GM21528 (cell line): ENCODE measurements at regions not wholly inside any gene's neighbourhood (a gene's known extent, or its start where the extent isn't known, plus 50 kb on each side); places are given as distances from the start of the nearest gene placed in this dataset.

Experiments
- ATAC-seq: cut with Tn5 transposase; IDR thresholded peaks from one replicate; pipeline ENCODE4 v1.9.1; 2021; ENCODE audit warnings: mild to moderate bottlenecking, moderate library complexity; ENCODE audit not compliant: unreplicated experiment, low FRiP score

DNA sequence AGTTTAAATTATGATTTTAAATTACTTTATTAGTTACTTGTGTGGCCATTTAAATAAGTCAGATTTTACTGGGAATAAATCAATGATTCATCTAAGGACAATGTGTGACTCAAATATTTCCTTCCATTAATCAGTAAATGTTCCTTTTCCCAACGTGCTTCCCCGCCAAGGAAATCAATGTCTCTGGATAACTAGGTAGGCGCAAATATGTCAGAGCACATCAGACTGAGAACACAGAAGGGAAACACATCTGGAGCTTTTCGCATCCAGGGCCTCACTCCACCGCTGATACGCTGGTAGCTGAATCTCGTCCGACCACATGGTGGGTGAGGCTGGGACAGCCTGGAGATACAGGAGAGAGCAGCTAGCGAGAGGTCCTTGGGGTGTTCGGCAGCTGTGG lies 56.4 kb upstream of the RPS6KA2 start:
- no peak for ATAC-seq

DNA sequence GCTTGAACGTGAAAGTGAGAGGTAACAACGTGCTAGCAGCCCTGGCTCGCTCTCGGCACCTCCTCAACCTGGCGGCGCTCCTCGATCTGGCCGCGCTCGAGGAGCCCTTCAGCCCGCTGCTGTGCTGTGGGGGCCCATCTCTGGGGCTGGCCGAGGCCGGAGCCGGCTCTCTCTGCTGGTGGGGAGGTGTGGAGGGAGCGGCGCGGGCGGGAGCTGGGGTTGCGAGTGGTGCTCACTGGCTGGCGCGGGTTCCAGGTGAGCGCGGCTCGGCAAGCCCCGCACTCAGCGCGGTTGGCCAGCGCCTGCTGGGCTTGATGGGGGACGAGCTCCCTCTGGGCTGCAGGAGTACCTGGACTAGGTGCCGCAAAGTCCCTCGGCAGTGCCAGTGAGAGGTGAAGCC lies 52.5 kb upstream of the RPS6KA2 start:
- ATAC-seq, result no peak

DNA sequence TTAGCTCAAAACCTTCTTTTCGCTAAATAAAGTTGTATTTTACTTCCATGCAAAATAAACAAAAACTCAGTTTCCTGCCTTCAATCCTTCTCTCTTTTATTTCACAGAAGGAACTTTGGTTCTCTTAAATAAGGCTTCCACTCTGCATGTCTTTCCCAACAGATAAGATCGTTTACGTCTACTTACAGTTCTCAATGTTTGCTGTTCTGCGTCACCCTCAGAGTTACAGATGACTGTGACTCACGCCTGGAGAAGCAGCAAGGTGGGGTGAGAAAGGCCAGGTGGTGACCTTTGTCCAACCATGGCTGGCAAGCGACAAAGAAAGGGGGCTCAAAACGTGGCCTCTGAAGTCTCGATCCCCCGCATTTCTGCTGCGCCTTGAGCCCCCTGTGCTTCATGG lies 51.4 kb upstream of the RPS6KA2 start:
- no peak for ATAC-seq

DNA sequence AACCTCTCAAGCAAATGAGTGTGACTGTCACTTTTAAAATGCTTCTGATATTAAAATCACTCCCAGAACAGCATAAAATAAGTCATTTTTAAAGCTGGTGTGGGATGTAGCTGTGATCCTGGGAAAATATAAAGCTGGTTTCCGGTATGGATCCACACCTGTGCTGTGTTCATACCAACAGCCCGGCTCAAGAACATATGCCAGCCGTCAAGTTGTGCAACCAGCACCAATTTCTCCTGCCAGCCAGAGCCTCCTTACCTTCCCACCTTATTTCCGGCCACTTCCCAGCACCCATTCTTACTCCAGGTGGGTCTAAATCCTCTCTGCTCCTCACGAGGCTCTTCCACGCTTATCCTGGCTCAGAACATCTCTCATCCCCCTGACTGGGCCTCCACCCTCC lies 50.9 kb upstream of the RPS6KA2 start:
- ATAC-seq, result no peak
